ENCODE measurements at regions not wholly inside any gene's neighbourhood (a gene's known extent, or its start where the extent isn't known, plus 50 kb on each side); places are given as distances from the start of the nearest gene placed in this dataset.

- no peak for DNase-seq (ENCODE audit: low spot score)
Observed at GRCh38 chr3:116929505-116930222, 220.1 kb downstream of the TUSC7 start.

- no peak for DNase-seq (ENCODE audit: low spot score)
Observed at GRCh38 chr3:116930786-116931185, 221.2 kb downstream of the TUSC7 start.

- no peak for DNase-seq (ENCODE audit: low spot score)
Observed at GRCh38 chr3:116939091-116939490, 229.5 kb downstream of the TUSC7 start.

- no peak for DNase-seq (ENCODE audit: low spot score)
Observed at GRCh38 chr3:116939550-116939949, 230.0 kb downstream of the TUSC7 start.

- DNase-seq (ENCODE audit: low spot score): no peak
Observed at GRCh38 chr3:116940719-116941118, 231.1 kb downstream of the TUSC7 start.

- DNase-seq (ENCODE audit: low spot score): no peak
Observed at GRCh38 chr3:116946376-116946775, 236.8 kb downstream of the TUSC7 start.

- no peak for DNase-seq (ENCODE audit: low spot score)
Observed at GRCh38 chr3:116947148-116947547, 237.6 kb downstream of the TUSC7 start.

GRCh38 chr3:116947809-116948208 lies 238.2 kb downstream of the TUSC7 start:
- no peak for DNase-seq (ENCODE audit: low spot score)

GRCh38 chr3:116950301-116951055 lies 240.9 kb downstream of the TUSC7 start:
- no peak for DNase-seq (ENCODE audit: low spot score)

- no peak for DNase-seq (ENCODE audit: low spot score)
Observed at GRCh38 chr3:116951610-116952009, 242.0 kb downstream of the TUSC7 start.

- no peak for DNase-seq (ENCODE audit: low spot score)
Observed at GRCh38 chr3:116958291-116958690, 248.7 kb downstream of the TUSC7 start.

- no peak for DNase-seq (ENCODE audit: low spot score)
Observed at GRCh38 chr3:116961106-116961505, 251.5 kb downstream of the TUSC7 start.

GRCh38 chr3:116963802-116964201 lies 254.2 kb downstream of the TUSC7 start:
- no peak for DNase-seq (ENCODE audit: low spot score)

- DNase-seq (ENCODE audit: low spot score): no peak
Observed at GRCh38 chr3:116966649-116967048, 257.1 kb downstream of the TUSC7 start.

GRCh38 chr3:116969135-116969534 lies 259.6 kb downstream of the TUSC7 start:
- no peak for DNase-seq (ENCODE audit: low spot score)

GRCh38 chr3:116969646-116970045 lies 260.1 kb downstream of the TUSC7 start:
- no peak for DNase-seq (ENCODE audit: low spot score)

GRCh38 chr3:116971531-116971930 lies 262.0 kb downstream of the TUSC7 start:
- DNase-seq (ENCODE audit: low spot score): no peak

GRCh38 chr3:116974702-116975101 lies 265.1 kb downstream of the TUSC7 start:
- no peak for DNase-seq (ENCODE audit: low spot score)

GRCh38 chr3:116977441-116977840 lies 267.9 kb downstream of the TUSC7 start:
- no peak for DNase-seq (ENCODE audit: low spot score)

- no peak for DNase-seq (ENCODE audit: low spot score)
Observed at GRCh38 chr3:116980099-116980498, 270.5 kb downstream of the TUSC7 start.

- DNase-seq (ENCODE audit: low spot score): no peak
Observed at GRCh38 chr3:116981089-116981488, 271.5 kb downstream of the TUSC7 start.

- DNase-seq (ENCODE audit: low spot score): no peak
Observed at GRCh38 chr3:116984301-116984700, 274.7 kb downstream of the TUSC7 start.

GRCh38 chr3:116994351-116994879 lies 284.8 kb downstream of the TUSC7 start:
- DNase-seq (ENCODE audit: low spot score): no peak
